Neuronal stem cell (in vitro differentiated cells): ENCODE measurements at regions not wholly inside any gene's neighbourhood (a gene's known extent, or its start where the extent isn't known, plus 50 kb on each side); places are given as distances from the start of the nearest gene placed in this dataset.

Experiments used
- DNase-seq: peaks from one replicate; pipeline ENCODE4 v3.0.0-alpha.2; 2013; ENCODE audit warnings: low spot score
- H2AFZ ChIP-seq: one replicate; pipeline ENCODE4 v1.6.1; 2013; ENCODE audit warnings: mild to moderate bottlenecking, low read length, inconsistent platforms
- H2AK5ac ChIP-seq: 2 replicates; pipeline ENCODE4 v1.6.1; 2013; ENCODE audit warnings: low read depth, mild to moderate bottlenecking, inconsistent platforms, low read length, moderate library complexity, mixed read lengths
- H2BK120ac ChIP-seq: 2 replicates; pipeline ENCODE4 v1.6.1; 2013; ENCODE audit warnings: low read depth, mild to moderate bottlenecking, inconsistent platforms, low read length, moderate library complexity, mixed read lengths
- H2BK12ac ChIP-seq: one replicate; pipeline ENCODE4 v1.6.1; 2013; ENCODE audit warnings: low read length, inconsistent platforms
- H2BK15ac ChIP-seq: 2 replicates; pipeline ENCODE4 v1.6.1; 2013; ENCODE audit warnings: mild to moderate bottlenecking, low read length, inconsistent platforms, mixed read lengths
- H2BK5ac ChIP-seq: one replicate; pipeline ENCODE4 v1.6.1; 2013; ENCODE audit warnings: inconsistent platforms, mild to moderate bottlenecking, low read length, moderate library complexity
- H3K14ac ChIP-seq: one replicate; pipeline ENCODE4 v1.6.1; 2013; ENCODE audit warnings: low read length, inconsistent platforms
- H3K18ac ChIP-seq: 2 replicates; pipeline ENCODE4 v1.6.1; 2013; ENCODE audit warnings: low read length, inconsistent platforms
- H3K23ac ChIP-seq: 2 replicates; pipeline ENCODE4 v1.6.1; 2013; ENCODE audit warnings: low read depth, mild to moderate bottlenecking, mixed read lengths, low read length, inconsistent platforms; ENCODE audit not compliant: poor library complexity
- H3K27ac ChIP-seq: replicated peaks from 3 replicates; pipeline ENCODE4 v1.5.1; 2013; ENCODE audit warnings: low read length, inconsistent platforms
- H3K27me3 ChIP-seq, 3 experiments: 2 replicates each; pipeline ENCODE4 v1.6.1; 2013; ENCODE audit warnings: low read length in 3 of 3, mild to moderate bottlenecking in 2 of 3, inconsistent platforms in 1 of 3, low read depth in 1 of 3, mixed read lengths in 1 of 3, moderate library complexity in 1 of 3; ENCODE audit not compliant: control insufficient read depth in 3 of 3, insufficient read depth in 3 of 3
- H3K36me3 ChIP-seq, 2 donors: replicated peaks in 1 of 2; 2 replicates each; pipeline ENCODE4 v1.6.1; 2013; ENCODE audit warnings: low read length in 2 of 2; ENCODE audit not compliant: control insufficient read depth in 2 of 2, insufficient read depth in 2 of 2
- H3K4ac ChIP-seq: 2 replicates; pipeline ENCODE4 v1.6.1; 2013; ENCODE audit warnings: inconsistent platforms, mild to moderate bottlenecking, low read length, moderate library complexity
- H3K4me1 ChIP-seq, 2 donors: 1 replicate in 1 of 2; 2 replicates in 1 of 2; pipeline ENCODE4 v1.6.1; 2013; ENCODE audit warnings: low read length in 2 of 2, low read depth in 1 of 2; ENCODE audit not compliant: control insufficient read depth in 2 of 2, insufficient read depth in 1 of 2
- H3K4me2 ChIP-seq: one replicate; pipeline ENCODE4 v1.6.1; 2013; ENCODE audit warnings: mild to moderate bottlenecking, low read length, inconsistent platforms; ENCODE audit not compliant: insufficient read depth, poor library complexity, severe bottlenecking
- H3K4me3 ChIP-seq, 2 donors: 2 replicates each; pipeline ENCODE4 v1.5.1; 2013; ENCODE audit warnings: low read length in 2 of 2, mild to moderate bottlenecking in 2 of 2, inconsistent platforms in 1 of 2, moderate library complexity in 1 of 2
- H3K79me1 ChIP-seq: one replicate; pipeline ENCODE4 v1.6.1; 2013; ENCODE audit warnings: low read depth, mild to moderate bottlenecking, inconsistent platforms, low read length, moderate library complexity
- H3K9ac ChIP-seq: one replicate; pipeline ENCODE4 v1.6.1; 2013; ENCODE audit warnings: mild to moderate bottlenecking, low read depth, low read length, inconsistent platforms; ENCODE audit not compliant: poor library complexity
- H3K9me3 ChIP-seq, 2 donors: replicated peaks in 1 of 2; 2 replicates each; pipeline versions ENCODE3 to v1.6.1; 2013; ENCODE audit warnings: low read length in 2 of 2, mild to moderate bottlenecking in 2 of 2, inconsistent platforms in 1 of 2, low read depth in 1 of 2, mixed read lengths in 1 of 2, moderate library complexity in 1 of 2; ENCODE audit not compliant: control insufficient read depth in 2 of 2, insufficient read depth in 1 of 2
- H4K8ac ChIP-seq: one replicate; pipeline ENCODE4 v1.6.1; 2013; ENCODE audit warnings: low read depth, mild to moderate bottlenecking, inconsistent platforms, low read length, moderate library complexity
- H4K91ac ChIP-seq: one replicate; pipeline ENCODE4 v1.6.1; 2013; ENCODE audit warnings: low read length, low read depth, mild to moderate bottlenecking, inconsistent platforms; ENCODE audit not compliant: poor library complexity
- WGBS, 2 donors: extraction: QIAGEN DNeasy Blood & Tissue Kit; methylation state at CpG; one replicate each; pipeline ENCODE4 v1.1.7; 2013; ENCODE audit warnings: missing lambda C conversion rate in 2 of 2, mixed read lengths in 1 of 2; ENCODE audit not compliant: insufficient read length in 2 of 2, insufficient replicate concordance in 1 of 2; ENCODE audit errors: extremely low coverage in 2 of 2; 5-methylcytosine and 5-hydroxymethylcytosine counted together

GRCh38 chr3:187954873-187955586 lies 198.9 kb upstream of the LPP start:
- Histone ChIP-seq H3K4me2 (no peak overlapping the region), H3K27me3 (no peaks in the 10 kb centered on the region), H3K18ac (no peak overlapping the region), H4K8ac (no peak overlapping the region), H2BK12ac (no peak overlapping the region), H3K9ac (no peak overlapping the region), H3K36me3 (no peaks in the 10 kb centered on the region), H2BK120ac (no peak overlapping the region), H3K4me1 (no peaks in the 10 kb centered on the region), H2AFZ (no peak overlapping the region), H3K79me1 (no peaks in the 10 kb centered on the region), H3K23ac (no peak overlapping the region), H2AK5ac (no peak overlapping the region), H3K4ac (no peak overlapping the region), H2BK15ac (no peak overlapping the region), H3K14ac (no peak overlapping the region), H2BK5ac (no peak overlapping the region), H3K9me3 (no peaks in the 10 kb centered on the region), H4K91ac (no peak overlapping the region), H3K4me3 (no peak overlapping the region), H3K27ac (no peak overlapping the region)
- DNase-seq: no peak
- no CpG with 5 or more reads among the region's 4 CpGs for WGBS, 2 donors

GRCh38 chr3:187955587-187955952 lies 198.4 kb upstream of the LPP start:
- Histone ChIP-seq H3K36me3 (no peaks in the 10 kb centered on the region), H3K9me3 (no peaks in the 10 kb centered on the region), H4K8ac (no peak overlapping the region), H4K91ac (no peak overlapping the region), H2AK5ac (no peak overlapping the region), H2BK5ac (no peak overlapping the region), H3K4me1 (no peaks in the 10 kb centered on the region), H3K27ac (no peak overlapping the region), H2BK12ac (no peak overlapping the region), H3K4ac (no peak overlapping the region), H3K23ac (no peak overlapping the region), H3K18ac (no peak overlapping the region), H3K14ac (no peak overlapping the region), H2AFZ (no peak overlapping the region), H3K4me2 (no peak overlapping the region), H2BK120ac (no peak overlapping the region), H2BK15ac (no peak overlapping the region), H3K79me1 (no peaks in the 10 kb centered on the region), H3K4me3 (no peak overlapping the region), H3K9ac (no peak overlapping the region), H3K27me3 (no peaks in the 10 kb centered on the region)
- no peak for DNase-seq

- Histone ChIP-seq H3K27ac (no peak overlapping the region), H3K4ac (no peak overlapping the region), H3K9ac (no peak overlapping the region), H3K4me3 (no peak overlapping the region), H2AK5ac (no peak overlapping the region), H3K27me3 (no peaks in the 10 kb centered on the region), H4K8ac (no peak overlapping the region), H3K9me3 (no peaks in the 10 kb centered on the region), H3K18ac (no peak overlapping the region), H3K4me1 (no peaks in the 10 kb centered on the region), H2AFZ (no peak overlapping the region), H3K36me3 (no peaks in the 10 kb centered on the region), H3K23ac (no peak overlapping the region), H4K91ac (no peak overlapping the region), H2BK12ac (no peak overlapping the region), H3K4me2 (no peak overlapping the region), H2BK5ac (no peak overlapping the region), H3K14ac (no peak overlapping the region), H2BK120ac (no peak overlapping the region), H3K79me1 (no peaks in the 10 kb centered on the region), H2BK15ac (no peak overlapping the region)
- DNase-seq: no peak
- no CpG with 5 or more reads among the region's 5 CpGs for WGBS, 2 donors
Observed at GRCh38 chr3:187957165-187957581, 196.8 kb upstream of the LPP start.

GRCh38 chr3:187957582-187957981 lies 196.4 kb upstream of the LPP start:
- H3K79me1 ChIP-seq: no peaks in the 10 kb centered on the region
- no peak overlapping the region for H2AK5ac ChIP-seq
- no peaks in the 10 kb centered on the region for H3K4me1 ChIP-seq
- no peak overlapping the region for H2BK5ac ChIP-seq
- H2BK15ac ChIP-seq: no peak overlapping the region
- H3K9ac ChIP-seq: no peak overlapping the region
- H3K27ac ChIP-seq: no peak overlapping the region
- no peak overlapping the region for H4K8ac ChIP-seq
- H2BK12ac ChIP-seq: no peak overlapping the region
- no peak for DNase-seq
- no peak overlapping the region for H3K18ac ChIP-seq
- no peak overlapping the region for H3K14ac ChIP-seq
- no peaks in the 10 kb centered on the region for H3K36me3 ChIP-seq
- H3K23ac ChIP-seq: no peak overlapping the region
- H3K4me3 ChIP-seq: no peak overlapping the region
- no peak overlapping the region for H3K4me2 ChIP-seq
- H4K91ac ChIP-seq: no peak overlapping the region
- no peak overlapping the region for H2AFZ ChIP-seq
- no peaks in the 10 kb centered on the region for H3K9me3 ChIP-seq
- H2BK120ac ChIP-seq: no peak overlapping the region
- H3K27me3 ChIP-seq: peaks cover 0 to under 1% (median 0%) of the 10 kb centered on the region in 3 experiments
- no peak overlapping the region for H3K4ac ChIP-seq
